SK-N-DZ (cell line): ENCODE measurements at regions not wholly inside any gene's neighbourhood (a gene's known extent, or its start where the extent isn't known, plus 50 kb on each side); places are given as distances from the start of the nearest gene placed in this dataset.
"Not testable (repeated sequence)": the region's sequence is repeated elsewhere in the genome, so short reads cannot be mapped to it uniquely, and the experiment has no call there.

Experiments used
- DNase-seq: peaks from one replicate; pipeline ENCODE4 v3.0.0-alpha.2; 2015; ENCODE audit warnings: low spot score

GRCh38 chr17:33688771-33689170 lies 395.7 kb upstream of the ASIC2 start:
- DNase-seq: no peak

GRCh38 chr17:33689725-33690124 lies 396.6 kb upstream of the ASIC2 start:
- DNase-seq: no peak

GRCh38 chr17:33695431-33695830 lies 402.3 kb upstream of the ASIC2 start:
- no peak for DNase-seq

- DNase-seq: no peak
Measured at GRCh38 chr17:33696102-33696501, 403.0 kb upstream of the ASIC2 start.

GRCh38 chr17:33697557-33697956 lies 404.5 kb upstream of the ASIC2 start:
- no peak for DNase-seq

- no peak for DNase-seq
Measured at GRCh38 chr17:33701910-33702309, 408.8 kb upstream of the ASIC2 start.

GRCh38 chr17:33704856-33705255 lies 411.8 kb upstream of the ASIC2 start:
- DNase-seq: no peak

GRCh38 chr17:33709881-33710280 lies 416.8 kb upstream of the ASIC2 start:
- DNase-seq: peak; percentile 16

GRCh38 chr17:33712120-33712519 lies 419.0 kb upstream of the ASIC2 start:
- DNase-seq: no peak

- DNase-seq: no peak
Measured at GRCh38 chr17:33716957-33717356, 423.9 kb upstream of the ASIC2 start.

- DNase-seq: not testable (repeated sequence)
Measured at GRCh38 chr17:33723736-33724135, 430.6 kb upstream of the ASIC2 start.

GRCh38 chr17:33725675-33726271 lies 432.7 kb upstream of the ASIC2 start:
- DNase-seq: peak; percentile 46

GRCh38 chr17:33730131-33730530 lies 437.0 kb upstream of the ASIC2 start:
- no peak for DNase-seq

- DNase-seq: no peak
Measured at GRCh38 chr17:33732116-33732515, 439.0 kb upstream of the ASIC2 start.

GRCh38 chr17:33739714-33740113 lies 446.6 kb upstream of the ASIC2 start:
- no peak for DNase-seq

GRCh38 chr17:33745047-33745760 lies 452.1 kb upstream of the ASIC2 start:
- DNase-seq: no peak

- no peak for DNase-seq
Measured at GRCh38 chr17:33749171-33749570, 456.1 kb upstream of the ASIC2 start.

- peak; percentile 50 for DNase-seq
Measured at GRCh38 chr17:33750943-33751701, 458.0 kb upstream of the ASIC2 start.

- no peak for DNase-seq
Measured at GRCh38 chr17:33751702-33752065, 458.6 kb upstream of the ASIC2 start.

GRCh38 chr17:33753452-33753851 lies 460.4 kb upstream of the ASIC2 start:
- no peak for DNase-seq

- no peak for DNase-seq
Measured at GRCh38 chr17:33756021-33756420, 462.9 kb upstream of the ASIC2 start.

- DNase-seq: no peak
Measured at GRCh38 chr17:33765871-33766270, 472.8 kb upstream of the ASIC2 start.

- no peak for DNase-seq
Measured at GRCh38 chr17:33766721-33767120, 473.6 kb upstream of the ASIC2 start.
